GM23338 (cell line): ENCODE measurements at regions not wholly inside any gene's neighbourhood (a gene's known extent, or its start where the extent isn't known, plus 50 kb on each side); places are given as distances from the start of the nearest gene placed in this dataset.
"Not testable (repeated sequence)": the region's sequence is repeated elsewhere in the genome, so short reads cannot be mapped to it uniquely, and the experiment has no call there.

Experiments used
- ATAC-seq: fragments of 200-7000 bp; cut with Tn5 transposase; 3 replicates; pipeline ENCODE4 v1.9.1; 2020
- DNase-seq: peaks from one replicate; pipeline ENCODE4 v3.0.0-alpha.2; 2015; ENCODE audit warnings: low spot score
- H2AFZ ChIP-seq: fragments of 200-600 bp; sonication (generic); 2 replicates; pipeline ENCODE4 v1.8.0; 2016; ENCODE audit warnings: antibody characterized with exemption, mild to moderate bottlenecking, moderate library complexity
- H3F3A ChIP-seq: fragments of 200-600 bp; sonication (generic); replicated peaks from 2 replicates; pipeline ENCODE4 v1.8.0; 2017; ENCODE audit warnings: antibody characterized with exemption, mixed run types, low read depth
- H3K27ac ChIP-seq: fragments of 200-600 bp; sonication (generic); 2 replicates; pipeline ENCODE4 v1.6.1; 2016; ENCODE audit warnings: low read depth
- H3K27me3 ChIP-seq: fragments of 200-600 bp; sonication (generic); 2 replicates; pipeline ENCODE4 v1.8.0; 2016; ENCODE audit warnings: mild to moderate bottlenecking, mixed run types, moderate library complexity; ENCODE audit not compliant: insufficient read depth
- H3K36me3 ChIP-seq: fragments of 200-600 bp; sonication (generic); 2 replicates; pipeline ENCODE4 v1.8.0; 2016; ENCODE audit warnings: mild to moderate bottlenecking; ENCODE audit not compliant: insufficient read depth
- H3K4me1 ChIP-seq: fragments of 200-600 bp; sonication (generic); 2 replicates; pipeline ENCODE4 v1.8.0; 2016; ENCODE audit warnings: mild to moderate bottlenecking, moderate library complexity; ENCODE audit not compliant: insufficient read depth
- H3K4me2 ChIP-seq: fragments of 200-600 bp; sonication (generic); 2 replicates; pipeline ENCODE4 v1.7.1; 2017; ENCODE audit warnings: mixed run types
- H3K4me3 ChIP-seq: fragments of 200-600 bp; sonication (generic); 2 replicates; pipeline ENCODE4 v1.6.1; 2016; ENCODE audit warnings: mixed run types
- H3K79me2 ChIP-seq: fragments of 200-600 bp; sonication (generic); replicated peaks from 2 replicates; pipeline ENCODE4 v1.8.0; 2017; ENCODE audit warnings: mild to moderate bottlenecking; ENCODE audit not compliant: insufficient read depth
- H3K9me2 ChIP-seq: fragments of 200-600 bp; sonication (generic); 2 replicates; pipeline ENCODE4 v1.8.0; 2017; ENCODE audit not compliant: insufficient read depth
- H4K20me1 ChIP-seq: fragments of 200-600 bp; sonication (generic); replicated peaks from 2 replicates; pipeline ENCODE4 v1.8.0; 2017; ENCODE audit warnings: mild to moderate bottlenecking; ENCODE audit not compliant: insufficient read depth
- H3K27ac Mint-ChIP-seq: 2 replicates; pipeline ENCODE4 v1.8.0; 2020; ENCODE audit warnings: inconsistent platforms, mild to moderate bottlenecking, moderate library complexity, mixed read lengths
- H3K27me3 Mint-ChIP-seq: 3 replicates; pipeline ENCODE4 v1.8.0; 2022; ENCODE audit warnings: low read depth, mild to moderate bottlenecking, moderate library complexity, mixed read lengths, inconsistent platforms; ENCODE audit not compliant: insufficient read depth, poor library complexity
- H3K36me3 Mint-ChIP-seq: 3 replicates; pipeline ENCODE4 v1.8.0; 2021; ENCODE audit warnings: low read depth, mild to moderate bottlenecking, inconsistent platforms, moderate library complexity, mixed read lengths
- H3K4me1 Mint-ChIP-seq: 3 replicates; pipeline ENCODE4 v1.8.0; 2020; ENCODE audit warnings: mild to moderate bottlenecking, inconsistent platforms, mixed read lengths
- H3K4me3 Mint-ChIP-seq: 3 replicates; pipeline ENCODE4 v1.8.0; 2021; ENCODE audit warnings: moderate library complexity, mild to moderate bottlenecking, inconsistent platforms, mixed read lengths
- H3K9me3 Mint-ChIP-seq: 3 replicates; pipeline ENCODE4 v1.8.0; 2020; ENCODE audit warnings: moderate library complexity, mild to moderate bottlenecking, inconsistent platforms, mixed read lengths
- CREB1 ChIP-seq: fragments of 250-450 bp; sonication (Bioruptor Pico); IDR thresholded peaks from 2 replicates; pipeline ENCODE4 v1.5.0; 2020; ENCODE audit warnings: low read depth, mild to moderate bottlenecking, moderate library complexity
- CTCF ChIP-seq, 2 experiments: fragments of 200-600 bp in 1 of 2; sonication (generic) in 1 of 2; conservative IDR thresholded peaks; 2 replicates each; pipeline versions ENCODE4 v1.5.1 to v1.6.1; 2016 to 2017; ENCODE audit warnings: antibody characterized with exemption in 2 of 2, low read depth in 2 of 2, mild to moderate bottlenecking in 2 of 2, moderate library complexity in 1 of 2
- EZH2 ChIP-seq: fragments of 200-600 bp; sonication (generic); IDR thresholded peaks from one replicate; pipeline ENCODE4 v1.8.0; 2017; ENCODE audit warnings: antibody characterized with exemption, mild to moderate bottlenecking, low read depth; ENCODE audit not compliant: unreplicated experiment
- EZH2phosphoT487 ChIP-seq: fragments of 200-600 bp; sonication (generic); IDR thresholded peaks from one replicate; pipeline ENCODE4 v1.8.1; 2018; ENCODE audit warnings: antibody characterized with exemption; ENCODE audit not compliant: unreplicated experiment
- JUNB ChIP-seq: IDR thresholded peaks from one replicate; pipeline ENCODE4 v1.6.1; 2016; ENCODE audit warnings: antibody characterized with exemption; ENCODE audit not compliant: unreplicated experiment
- NANOG ChIP-seq: IDR thresholded peaks from 2 replicates; pipeline ENCODE4 v1.6.1; 2016; ENCODE audit warnings: antibody characterized with exemption, borderline replicate concordance
- STAT1 ChIP-seq: IDR thresholded peaks from one replicate; pipeline ENCODE4 v1.6.1; 2016; ENCODE audit warnings: antibody characterized with exemption; ENCODE audit not compliant: unreplicated experiment
- ZNF331 ChIP-seq: fragments of 250-450 bp; sonication (Bioruptor Pico); IDR thresholded peaks from 2 replicates; pipeline ENCODE4 v1.5.0; 2020; ENCODE audit warnings: low read depth, mild to moderate bottlenecking, moderate library complexity
- ZNF462 ChIP-seq: fragments of 250-450 bp; sonication (Bioruptor Pico); IDR thresholded peaks from 2 replicates; pipeline ENCODE4 v1.5.0; 2020; ENCODE audit warnings: mild to moderate bottlenecking, moderate library complexity

GRCh38 chr18:14964976-14965375, 217.0 kb downstream of the ANKRD30B start:
- H4K20me1 ChIP-seq, ATAC-seq, H3K36me3 Mint-ChIP-seq, DNase-seq, H3K27ac ChIP-seq, H3K4me3 Mint-ChIP-seq, H3K4me2 ChIP-seq, H3F3A ChIP-seq, H3K36me3 ChIP-seq, H3K27me3 Mint-ChIP-seq, H3K4me3 ChIP-seq, H2AFZ ChIP-seq, H3K4me1 Mint-ChIP-seq, H3K4me1 ChIP-seq, H3K27ac Mint-ChIP-seq, H3K79me2 ChIP-seq, H3K27me3 ChIP-seq, H3K9me2 ChIP-seq: not testable (repeated sequence)
- peaks cover 20% of the 10 kb centered on the region; the same call in 2 of the 3 replicates for H3K9me3 Mint-ChIP-seq

- Histone ChIP-seq H3K36me3 (no peaks in the 10 kb centered on the region), H3K27me3 (no peaks in the 10 kb centered on the region), H2AFZ (no peak overlapping the region), H3F3A (no peaks in the 10 kb centered on the region), H3K4me2 (no peak overlapping the region), H3K4me1 (no peaks in the 10 kb centered on the region), H3K79me2 (no peaks in the 10 kb centered on the region), H4K20me1 (no peaks in the 10 kb centered on the region), H3K27ac (no peak overlapping the region), H3K4me3 (no peak overlapping the region), H3K9me2 (no peaks in the 10 kb centered on the region)
- Mint-ChIP-seq H3K27ac (no peak overlapping the region), H3K4me1 (peaks cover 6% of the 10 kb centered on the region), H3K9me3 (peaks cover 20% of the 10 kb centered on the region; the same call in 2 of the 3 replicates), H3K4me3 (no peak overlapping the region), H3K36me3 (0 out of 3 replicates have a peak, but pooled peaks cover 3% of the 10 kb centered on the region), H3K27me3 (peaks cover 1% of the 10 kb centered on the region)
- DNase-seq (no peak), ATAC-seq (no peak)
- no peak for TF ChIP-seq CTCF (conservative IDR thresholded peaks at IDR 0.05; ENCODE audit: low read depth in 2 of 2)
- no peak for TF ChIP-seq NANOG
- no peak for TF ChIP-seq EZH2phosphoT487
- no peak for TF ChIP-seq ZNF331 (CRISPR knock-in tag)
- TF ChIP-seq JUNB, result no peak
- TF ChIP-seq CREB1 (CRISPR knock-in tag), result no peak
- no peak for TF ChIP-seq ZNF462
- TF ChIP-seq EZH2, result no peak
- no peak for TF ChIP-seq STAT1
Measured at GRCh38 chr18:14965553-14965952, 217.6 kb downstream of the ANKRD30B start.

- not testable (repeated sequence) for H4K20me1 ChIP-seq, H3K27ac ChIP-seq, H3K4me1 ChIP-seq, H3K9me2 ChIP-seq, DNase-seq, H3K4me1 Mint-ChIP-seq, H3K4me3 ChIP-seq, H2AFZ ChIP-seq, H3K36me3 Mint-ChIP-seq, H3K27me3 Mint-ChIP-seq, H3K27me3 ChIP-seq, H3K27ac Mint-ChIP-seq, H3K4me2 ChIP-seq, ATAC-seq, H3K4me3 Mint-ChIP-seq, H3K79me2 ChIP-seq, H3K36me3 ChIP-seq, H3F3A ChIP-seq
- H3K9me3 Mint-ChIP-seq, result peaks cover 34% of the 10 kb centered on the region; the same call in 2 of the 3 replicates
Measured at GRCh38 chr18:14967246-14967645, 219.3 kb downstream of the ANKRD30B start.
